HFF-Myc (cell line): ENCODE measurements at regions not wholly inside any gene's neighbourhood (a gene's known extent, or its start where the extent isn't known, plus 50 kb on each side); places are given as distances from the start of the nearest gene placed in this dataset.
"Not testable (repeated sequence)": the region's sequence is repeated elsewhere in the genome, so short reads cannot be mapped to it uniquely, and the experiment has no call there.

Experiments
- DNase-seq: peaks from one replicate; pipeline ENCODE4 v3.0.0-alpha.2; 2011; ENCODE audit warnings: low read depth; ENCODE audit errors: extremely low read depth
- H3K4me3 ChIP-seq: replicated peaks from 2 replicates; pipeline ENCODE4 v1.5.1; 2011; ENCODE audit warnings: low read depth, mild to moderate bottlenecking, control low read depth, low read length
- CTCF ChIP-seq: IDR thresholded peaks from 2 replicates; pipeline ENCODE4 v1.5.1; 2012; ENCODE audit warnings: mild to moderate bottlenecking, low read depth, low read length, control low read depth; ENCODE audit errors: missing control alignments

- no peak overlapping the region for H3K4me3 ChIP-seq
- no peak for DNase-seq
- no peak for TF ChIP-seq CTCF
Observed at GRCh38 chr18:44342162-44342561, 338.5 kb upstream of the SETBP1 start.

GRCh38 chr18:44342946-44343345, 337.7 kb upstream of the SETBP1 start:
- TF ChIP-seq CTCF, result no peak
- H3K4me3 ChIP-seq, result no peak overlapping the region
- DNase-seq, result no peak

DNA sequence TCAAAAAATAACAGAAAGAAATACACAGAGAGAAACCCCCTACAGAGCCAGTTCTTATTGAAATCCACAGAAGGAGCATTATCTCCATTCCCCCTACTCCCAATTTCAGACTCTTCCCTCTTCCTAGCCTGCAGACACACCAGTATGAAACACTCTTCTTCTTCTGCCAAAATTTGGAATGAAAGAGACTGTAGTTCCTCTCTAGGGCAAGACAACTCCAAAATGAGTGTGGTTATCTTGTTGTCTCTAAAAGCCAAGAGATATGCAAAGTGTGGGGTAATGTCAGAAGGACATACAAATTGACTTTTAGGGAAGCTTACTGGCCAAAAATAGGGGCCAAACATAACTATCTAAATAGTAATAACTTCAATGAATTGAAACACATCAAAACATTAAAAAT, 337.1 kb upstream of the SETBP1 start:
- TF ChIP-seq CTCF, result no peak
- DNase-seq, result no peak
- no peak overlapping the region for H3K4me3 ChIP-seq

DNA sequence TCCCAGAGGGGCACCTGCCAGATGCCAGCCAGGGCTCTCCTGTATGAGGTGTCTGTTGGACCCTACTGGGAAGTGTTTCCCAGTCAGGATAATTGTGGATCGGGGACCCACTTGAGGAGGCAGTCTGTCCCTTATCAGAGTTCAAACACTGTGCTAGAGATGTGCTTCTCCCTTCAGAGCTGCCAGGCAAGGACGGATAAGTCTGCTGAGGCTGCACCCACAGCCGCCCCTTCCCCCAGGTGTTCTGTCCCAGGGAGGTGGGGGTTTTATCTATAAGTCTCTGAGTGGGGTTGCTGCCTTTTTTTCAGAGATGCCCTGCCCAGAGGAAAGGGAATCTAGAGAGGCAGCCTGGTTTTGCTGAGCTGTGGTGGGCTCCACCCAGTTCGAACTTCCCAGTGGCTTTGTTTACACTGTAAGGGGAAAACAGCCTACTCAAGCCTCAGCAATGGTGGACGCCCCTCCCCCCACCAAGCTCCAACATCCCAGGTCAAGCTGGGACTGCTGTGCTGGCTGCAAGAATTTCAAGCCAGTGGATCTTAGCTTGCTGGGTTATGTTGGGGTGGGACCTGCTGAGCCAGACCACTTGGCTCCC, 324.0 kb upstream of the SETBP1 start:
- no peak for TF ChIP-seq CTCF

DNA sequence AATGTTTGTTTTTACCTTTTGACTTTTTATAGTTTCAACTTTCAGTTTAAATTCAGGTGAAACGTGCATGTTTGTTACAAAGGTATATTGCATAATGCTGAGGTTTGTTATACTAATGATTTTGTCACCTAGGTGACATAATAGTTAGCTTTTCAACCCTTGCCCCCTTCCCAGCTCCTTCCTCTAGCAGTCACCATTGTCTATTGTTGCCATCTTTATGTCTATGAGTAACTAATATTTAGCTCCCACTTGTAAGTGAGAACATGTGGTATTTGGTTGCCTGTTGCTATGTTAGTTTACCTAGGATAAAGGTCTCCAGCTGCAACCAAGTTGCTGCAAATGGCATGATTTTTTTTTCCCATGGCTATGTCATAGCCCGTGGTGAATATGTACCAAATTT, 322.3 kb upstream of the SETBP1 start:
- H3K4me3 ChIP-seq, result no peak overlapping the region
- DNase-seq, result no peak
- no peak for TF ChIP-seq CTCF

More for the DNA sequence above, 324.0 kb upstream of the SETBP1 start:
- H3K4me3 ChIP-seq, result no peak overlapping the region
- DNase-seq, result no peak

DNA sequence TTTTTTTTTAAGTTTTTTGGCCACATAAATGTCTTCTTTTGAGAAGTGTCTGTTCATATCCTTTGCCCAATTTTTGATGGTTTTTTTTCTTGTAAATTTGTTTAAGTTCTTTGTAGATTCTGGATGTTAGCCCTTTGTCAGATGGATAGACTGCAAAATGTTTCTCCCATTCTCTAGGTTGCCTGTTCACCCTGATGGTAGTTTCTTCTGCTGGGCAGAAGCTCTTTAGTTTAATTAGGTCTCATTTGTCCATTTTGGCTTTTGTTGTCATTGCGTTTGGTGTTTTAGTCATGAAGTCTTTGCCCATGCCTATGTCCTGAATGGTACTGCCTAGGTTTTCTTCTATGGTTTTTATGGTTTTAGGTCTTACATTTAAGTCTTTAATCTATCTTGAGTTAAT, 320.9 kb upstream of the SETBP1 start:
- H3K4me3 ChIP-seq, DNase-seq: not testable (repeated sequence)

- H3K4me3 ChIP-seq, DNase-seq: not testable (repeated sequence)
Observed at GRCh38 chr18:44362213-44362612, 318.5 kb upstream of the SETBP1 start.

DNA sequence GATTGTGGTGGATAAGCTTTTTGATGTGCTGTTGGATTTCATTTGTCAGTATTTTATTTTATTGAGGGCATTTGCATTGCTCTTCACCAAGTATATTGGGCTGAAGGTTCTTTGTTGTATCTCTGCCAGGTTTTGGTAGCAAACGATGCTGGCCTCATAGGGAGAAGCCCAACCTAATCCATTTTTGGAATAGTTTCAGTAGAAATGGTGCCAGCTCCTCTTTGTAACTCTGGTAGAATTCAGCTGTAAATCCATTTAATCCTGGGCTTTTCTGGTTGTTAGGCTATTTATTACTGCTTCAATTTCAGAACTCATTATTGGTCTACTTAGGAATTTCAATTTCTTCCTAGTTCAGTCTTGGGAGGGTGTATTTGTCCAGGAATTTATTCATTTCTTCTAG, 309.8 kb upstream of the SETBP1 start:
- DNase-seq, result no peak
- H3K4me3 ChIP-seq, result no peak overlapping the region
- no peak for TF ChIP-seq CTCF
